HG03139 (cell line): ENCODE measurements at regions not wholly inside any gene's neighbourhood (a gene's known extent, or its start where the extent isn't known, plus 50 kb on each side); places are given as distances from the start of the nearest gene placed in this dataset.

ENCODE experiments used
- ATAC-seq: cut with Tn5 transposase; IDR thresholded peaks from one replicate; pipeline ENCODE4 v1.9.1; 2021; ENCODE audit not compliant: unreplicated experiment

- ATAC-seq, result no peak
These were observed 173.5 kb downstream of the ZIC1 start for GRCh38 chr3:147582642-147583041.

- ATAC-seq, result no peak
These were observed 179.9 kb downstream of the ZIC1 start for GRCh38 chr3:147589016-147589415.

- ATAC-seq, result no peak
These were observed 195.0 kb downstream of the ZIC1 start for GRCh38 chr3:147604136-147604535.

GRCh38 chr3:147613725-147614124, 204.6 kb downstream of the ZIC1 start:
- ATAC-seq, result no peak

GRCh38 chr3:147614210-147614609, 205.0 kb downstream of the ZIC1 start:
- ATAC-seq, result no peak

GRCh38 chr3:147615035-147615434, 205.9 kb downstream of the ZIC1 start:
- no peak for ATAC-seq

GRCh38 chr3:147616998-147617619, 207.9 kb downstream of the ZIC1 start:
- no peak for ATAC-seq

- ATAC-seq, result no peak
These were observed 209.5 kb downstream of the ZIC1 start for GRCh38 chr3:147618691-147619090.

- ATAC-seq, result no peak
These were observed 210.9 kb downstream of the ZIC1 start for GRCh38 chr3:147619921-147620560.

GRCh38 chr3:147620906-147621305, 211.7 kb downstream of the ZIC1 start:
- ATAC-seq, result no peak

GRCh38 chr3:147630921-147631415, 221.8 kb downstream of the ZIC1 start:
- no peak for ATAC-seq

GRCh38 chr3:147640781-147641180, 231.6 kb downstream of the ZIC1 start:
- no peak for ATAC-seq

- ATAC-seq, result no peak
These were observed 236.6 kb downstream of the ZIC1 start for GRCh38 chr3:147645761-147646160.

- no peak for ATAC-seq
These were observed 240.3 kb downstream of the ZIC1 start for GRCh38 chr3:147649475-147649874.

- no peak for ATAC-seq
These were observed 242.1 kb downstream of the ZIC1 start for GRCh38 chr3:147651107-147651778.

GRCh38 chr3:147652651-147653366, 243.6 kb downstream of the ZIC1 start:
- no peak for ATAC-seq

GRCh38 chr3:147653367-147653923, 244.3 kb downstream of the ZIC1 start:
- ATAC-seq, result no peak

- ATAC-seq, result no peak
These were observed 245.7 kb downstream of the ZIC1 start for GRCh38 chr3:147654827-147655226.

GRCh38 chr3:147655236-147655635, 246.1 kb downstream of the ZIC1 start:
- no peak for ATAC-seq

- ATAC-seq, result no peak
These were observed 246.9 kb downstream of the ZIC1 start for GRCh38 chr3:147656023-147656422.

- ATAC-seq, result no peak
These were observed 252.8 kb downstream of the ZIC1 start for GRCh38 chr3:147661916-147662315.
